GM18517 (cell line): ENCODE measurements at regions not wholly inside any gene's neighbourhood (a gene's known extent, or its start where the extent isn't known, plus 50 kb on each side); places are given as distances from the start of the nearest gene placed in this dataset.
"Not testable (repeated sequence)": the region's sequence is repeated elsewhere in the genome, so short reads cannot be mapped to it uniquely, and the experiment has no call there.

ENCODE experiments used
- ATAC-seq: cut with Tn5 transposase; IDR thresholded peaks from one replicate; pipeline ENCODE4 v1.9.1; 2021; ENCODE audit warnings: mild to moderate bottlenecking, moderate library complexity; ENCODE audit not compliant: unreplicated experiment

- no peak for ATAC-seq
Observed at GRCh38 chr10:57395923-57396322, 871.8 kb downstream of the IPMK start.

DNA sequence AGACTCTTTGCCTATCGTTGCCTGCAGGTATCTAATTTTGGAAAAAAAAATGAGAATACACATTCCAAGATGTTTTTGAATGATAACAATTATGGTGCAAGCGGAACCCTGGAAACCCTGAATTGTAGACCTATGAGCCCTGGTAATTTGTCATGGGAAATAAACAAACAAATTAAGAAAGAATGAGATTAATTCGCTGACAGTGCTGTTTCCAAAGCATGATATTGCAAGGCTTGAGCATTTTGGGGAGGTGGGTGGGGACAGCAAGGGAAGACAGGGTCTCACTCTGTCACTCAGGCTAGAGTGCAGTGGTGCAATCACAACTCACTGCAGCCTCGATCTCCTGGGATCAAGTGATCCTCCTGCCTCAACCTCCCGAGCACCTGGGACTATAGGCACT, 900.3 kb downstream of the IPMK start:
- no peak for ATAC-seq

DNA sequence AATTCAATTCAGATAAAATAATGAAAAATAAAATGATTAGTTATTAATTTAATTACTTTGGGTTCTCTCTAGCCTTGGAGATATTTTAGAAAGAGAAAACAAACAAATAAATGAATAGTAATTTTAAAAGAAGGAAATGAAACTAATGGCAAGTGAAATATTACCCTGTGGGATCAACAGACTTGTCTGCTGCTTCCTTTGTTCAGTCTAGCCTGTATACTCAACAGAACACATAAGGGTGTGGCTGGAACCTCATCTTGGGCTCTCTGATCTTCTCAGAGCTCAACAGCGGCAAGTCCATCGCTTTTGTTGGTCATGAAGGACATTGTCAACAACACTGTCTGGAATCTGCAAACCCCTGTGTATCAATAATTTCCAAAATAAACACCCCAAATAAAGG, 904.9 kb downstream of the IPMK start:
- ATAC-seq, result no peak

GRCh38 chr10:57353403-57354003, 914.2 kb downstream of the IPMK start:
- no peak for ATAC-seq

GRCh38 chr10:57351076-57351475, 916.6 kb downstream of the IPMK start:
- ATAC-seq, result no peak

- ATAC-seq, result no peak
Observed at GRCh38 chr10:57341294-57341693, 926.4 kb downstream of the IPMK start.

- ATAC-seq, result peak; percentile 65
Observed at GRCh38 chr10:57338823-57339558, 928.7 kb downstream of the IPMK start.

GRCh38 chr10:57336865-57337264, 930.8 kb downstream of the IPMK start:
- ATAC-seq, result no peak

GRCh38 chr10:57336341-57336740, 931.4 kb downstream of the IPMK start:
- no peak for ATAC-seq

DNA sequence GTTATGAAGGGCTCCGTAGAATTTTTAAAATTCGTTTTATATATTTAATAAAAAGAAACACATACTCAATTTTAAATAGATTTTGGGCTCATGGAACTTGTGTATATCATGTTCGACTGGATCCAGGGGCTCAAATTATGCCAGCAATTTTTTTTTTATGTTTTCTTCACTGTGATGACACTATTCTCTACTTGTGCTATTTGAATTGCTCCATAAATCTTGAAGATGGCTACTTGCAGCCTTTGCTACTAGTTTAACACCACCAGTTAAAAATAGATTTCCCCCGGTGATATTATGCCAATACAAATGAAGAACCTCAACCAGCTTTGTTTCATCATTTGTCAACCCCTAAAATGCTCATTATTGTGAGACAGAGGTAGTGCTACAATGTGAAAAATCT, 933.2 kb downstream of the IPMK start:
- ATAC-seq, result no peak

GRCh38 chr10:57333880-57334279, 933.8 kb downstream of the IPMK start:
- no peak for ATAC-seq

- not testable (repeated sequence) for ATAC-seq
Observed at GRCh38 chr10:57321400-57321854, 946.3 kb downstream of the IPMK start.

GRCh38 chr10:57320416-57320815, 947.3 kb downstream of the IPMK start:
- ATAC-seq, result no peak

DNA sequence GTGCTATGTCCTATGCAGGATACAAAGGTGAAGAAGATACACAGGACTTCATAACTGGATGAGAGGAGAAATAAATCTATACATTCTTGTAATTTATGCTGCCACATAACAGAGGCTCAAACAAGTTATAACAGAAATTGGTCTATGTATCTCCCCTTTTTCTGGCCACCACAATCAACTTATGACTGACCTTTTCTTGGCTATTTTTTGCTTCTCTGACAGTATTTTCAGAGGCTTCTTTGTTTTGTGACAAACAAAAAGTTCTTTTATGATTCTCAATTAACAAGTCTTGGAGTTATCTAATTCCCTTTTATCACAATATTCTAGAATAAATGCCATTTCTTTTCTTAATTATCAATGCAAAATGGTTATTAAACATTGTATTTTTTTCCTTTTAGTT, 953.0 kb upstream of the ZWINT start:
- ATAC-seq, result no peak

- no peak for ATAC-seq
Observed at GRCh38 chr10:57303566-57303965, 942.5 kb upstream of the ZWINT start.

DNA sequence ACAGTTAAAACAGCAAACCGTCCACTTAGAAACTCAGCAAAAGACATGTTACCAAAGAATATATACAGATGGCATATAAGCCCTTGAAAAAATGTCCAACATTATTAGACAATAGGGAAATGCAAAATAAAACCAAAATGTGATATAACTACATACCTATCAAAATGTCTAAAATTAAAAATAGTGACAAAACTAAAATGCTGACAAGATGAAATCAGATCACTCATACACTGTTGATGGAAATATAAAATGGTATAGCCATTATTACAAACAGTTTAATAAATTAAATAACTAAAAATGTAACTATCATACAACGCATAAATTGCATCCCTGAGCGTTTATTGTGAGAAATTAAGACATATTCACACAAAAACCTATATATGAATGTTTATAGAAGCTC, 939.7 kb upstream of the ZWINT start:
- ATAC-seq, result no peak

DNA sequence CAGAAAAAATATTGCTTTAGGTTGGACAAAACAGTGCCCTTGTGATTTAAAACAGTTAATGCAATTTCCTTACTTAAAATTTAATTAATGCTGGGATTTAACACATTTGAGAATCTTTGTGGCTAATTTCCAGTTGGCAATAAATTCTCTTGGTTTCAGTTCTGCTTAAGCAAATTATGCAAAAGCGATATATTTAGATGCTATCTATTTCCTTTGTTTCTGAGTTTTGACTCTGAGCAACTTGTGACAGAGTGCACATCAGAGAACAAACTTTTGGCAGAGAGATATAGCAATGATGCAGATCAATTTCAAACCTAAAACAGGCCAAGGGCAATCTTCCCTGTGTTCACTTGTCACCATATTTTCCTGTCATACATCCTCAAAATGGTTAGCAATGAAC, 933.6 kb upstream of the ZWINT start:
- no peak for ATAC-seq

DNA sequence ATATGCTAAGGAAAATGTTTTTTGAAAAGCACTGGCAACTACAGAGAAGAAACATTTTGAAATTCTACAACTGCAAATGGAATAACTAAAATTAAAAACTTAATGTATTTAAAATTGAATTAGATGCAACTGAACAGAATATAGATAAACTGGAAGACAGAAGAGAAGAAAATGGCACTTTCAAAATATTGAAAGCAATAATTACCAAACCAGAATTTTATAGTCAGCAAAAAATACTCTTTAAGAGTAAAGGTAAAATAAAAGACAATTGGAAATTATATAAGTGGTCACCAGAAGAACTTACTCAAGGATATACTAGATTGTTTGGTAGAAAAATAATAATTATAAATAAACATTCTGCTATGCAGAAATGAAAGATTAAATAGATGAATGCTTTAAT, 927.7 kb upstream of the ZWINT start:
- no peak for ATAC-seq

DNA sequence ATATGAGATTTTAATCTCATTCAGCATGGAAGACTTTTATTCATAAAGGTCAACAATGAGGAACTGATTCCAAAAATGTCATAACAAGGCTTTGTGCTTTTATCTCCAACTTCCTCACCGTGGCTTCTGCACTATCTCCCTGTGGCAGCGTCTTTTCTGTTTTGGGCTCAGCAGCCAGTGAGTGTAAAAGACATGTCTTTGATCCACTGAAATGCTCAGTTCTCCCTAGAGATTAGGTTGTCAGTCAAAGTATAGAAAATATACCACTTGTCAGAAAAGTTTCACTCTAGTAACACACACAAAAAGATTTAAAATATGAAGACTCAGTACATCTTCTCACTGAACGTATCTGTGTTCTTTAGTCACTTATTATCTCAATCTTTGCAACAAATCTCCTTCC, 901.8 kb upstream of the ZWINT start:
- ATAC-seq, result no peak

GRCh38 chr10:57260175-57260574, 899.1 kb upstream of the ZWINT start:
- ATAC-seq, result no peak

DNA sequence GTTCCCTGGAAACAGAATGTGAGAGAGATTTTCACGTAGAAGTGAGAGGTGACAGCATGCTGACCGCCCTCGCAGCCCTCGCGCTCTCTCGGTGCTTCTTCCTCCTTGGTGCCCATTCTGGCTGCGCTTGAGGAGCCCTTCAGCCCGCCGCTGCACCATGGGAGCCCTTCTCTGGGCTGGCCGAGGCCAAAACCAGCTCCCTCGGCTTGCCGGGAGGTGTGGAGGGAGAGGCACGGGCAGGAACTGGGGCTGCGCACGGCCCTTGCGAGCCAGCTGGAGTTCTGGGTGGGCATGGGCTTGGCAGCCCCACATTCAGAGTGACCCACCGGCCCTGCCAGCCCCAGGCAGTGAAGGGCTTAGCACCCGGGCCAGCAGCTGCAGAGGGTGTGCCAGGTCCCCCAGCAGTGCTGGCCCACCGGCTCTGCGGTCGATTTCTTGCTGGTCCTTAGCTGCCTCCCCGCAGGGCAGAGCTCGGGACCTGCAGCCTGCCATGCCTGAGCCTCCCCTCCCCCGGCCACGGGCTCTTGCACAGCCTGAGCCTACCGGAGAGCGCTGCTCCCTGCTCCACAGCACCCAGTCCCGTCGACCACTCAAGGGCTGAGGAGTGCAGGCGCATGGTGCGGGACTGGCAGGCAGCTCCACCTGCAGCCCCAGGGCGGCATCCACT, 888.7 kb upstream of the ZWINT start:
- no peak for ATAC-seq

DNA sequence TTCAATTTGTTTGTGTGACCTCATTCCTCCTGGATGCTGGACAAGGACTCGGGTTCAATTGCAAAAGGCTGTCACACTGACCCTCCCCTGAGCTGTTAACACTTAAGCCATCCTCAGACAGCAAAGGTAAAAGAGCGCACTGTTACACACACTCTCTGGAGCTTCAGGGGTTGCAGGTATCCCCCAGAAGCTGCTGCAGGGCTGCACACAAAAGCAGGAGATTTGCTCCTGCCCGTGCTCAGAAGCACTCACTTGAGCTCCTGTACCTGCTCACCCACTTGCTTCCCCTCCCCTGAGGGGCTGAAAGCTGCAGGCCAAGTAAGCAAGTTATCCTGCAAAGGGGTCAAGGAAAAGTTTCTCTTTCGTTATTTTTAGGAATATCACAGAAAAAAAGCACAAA, 886.2 kb upstream of the ZWINT start:
- ATAC-seq, result no peak
